PC-9 (cell line): ENCODE measurements at regions not wholly inside any gene's neighbourhood (a gene's known extent, or its start where the extent isn't known, plus 50 kb on each side); places are given as distances from the start of the nearest gene placed in this dataset.

ENCODE experiments used
- BruUV-seq: library from RNA; stranded (reverse); fragments of 400-500 nt; replicated peaks from 2 replicates; lab custom pipeline; 2021; lab: Mats Ljungman, UMichigan
- CTCF ChIA-PET: fragments of 300-600 bp; sonication (Branson Sonifier 250); formaldehyde crosslinking; loops from one replicate; lab custom pipeline; 2022; ENCODE audit warnings: antibody characterized with exemption; lab: Charles Lee
- POLR2A ChIA-PET: fragments of 300-600 bp; sonication (Branson Sonifier 250); formaldehyde crosslinking; loops from one replicate; lab custom pipeline; 2022; ENCODE audit warnings: antibody characterized with exemption; ENCODE audit not compliant: unreplicated experiment; lab: Charles Lee
- DNase-seq, 2 experiments: peaks; one replicate each; pipeline versions ENCODE4 v3.0.0 to v3.0.0-alpha.2; 2015 to 2022; ENCODE audit warnings: mixed read lengths in 1 of 2
- H2AFZ ChIP-seq: fragments of 200-600 bp; sonication (generic); 2 replicates; pipeline ENCODE4 v1.8.1; 2017; ENCODE audit warnings: antibody characterized with exemption
- H3F3A ChIP-seq: fragments of 200-600 bp; sonication (generic); 2 replicates; pipeline ENCODE4 v1.8.1; 2017; ENCODE audit warnings: antibody characterized with exemption, mild to moderate bottlenecking, low read depth; ENCODE audit not compliant: insufficient read depth
- H3K27ac ChIP-seq: fragments of 200-600 bp; sonication (generic); 2 replicates; pipeline ENCODE4 v1.6.1; 2016; ENCODE audit warnings: mixed run types
- H3K27me3 ChIP-seq: fragments of 200-600 bp; sonication (generic); 2 replicates; pipeline ENCODE4 v1.6.1; 2016; ENCODE audit warnings: low read depth, mixed run types; ENCODE audit not compliant: insufficient read depth
- H3K36me3 ChIP-seq: fragments of 200-600 bp; sonication (generic); 2 replicates; pipeline ENCODE4 v1.6.1; 2016; ENCODE audit warnings: low read depth, mixed run types
- H3K4me1 ChIP-seq: fragments of 200-600 bp; sonication (generic); replicated peaks from 2 replicates; pipeline ENCODE4 v1.6.1; 2016; ENCODE audit warnings: mixed run types; ENCODE audit not compliant: insufficient read depth
- H3K4me2 ChIP-seq: fragments of 200-600 bp; sonication (generic); 2 replicates; pipeline ENCODE4 v1.6.1; 2017; ENCODE audit warnings: mixed run types
- H3K4me3 ChIP-seq: fragments of 200-600 bp; sonication (generic); 2 replicates; pipeline ENCODE4 v1.6.1; 2016; ENCODE audit warnings: mixed run types
- H3K79me2 ChIP-seq: fragments of 200-600 bp; sonication (generic); 2 replicates; pipeline ENCODE4 v1.6.1; 2017; ENCODE audit warnings: low read depth, mixed run types
- H3K9me2 ChIP-seq: fragments of 200-600 bp; sonication (generic); 2 replicates; pipeline ENCODE4 v1.8.1; 2017; ENCODE audit warnings: mild to moderate bottlenecking; ENCODE audit not compliant: insufficient read depth
- H3K9me3 ChIP-seq: fragments of 200-600 bp; sonication (generic); 2 replicates; pipeline ENCODE4 v1.8.1; 2016; ENCODE audit warnings: low read depth; ENCODE audit not compliant: insufficient read depth
- H4K20me1 ChIP-seq: fragments of 200-600 bp; sonication (generic); 2 replicates; pipeline ENCODE4 v1.8.1; 2017; ENCODE audit not compliant: insufficient read depth
- EZH2 ChIP-seq: fragments of 200-600 bp; sonication (generic); IDR thresholded peaks from 2 replicates; pipeline ENCODE4 v1.8.0; 2017; ENCODE audit warnings: antibody characterized with exemption, low read depth
- intact Hi-C: fragments of 100-400 bp; cut with micrococcal nuclease; formaldehyde crosslinking; loops from one replicate; pipeline ENCODE4 v1.10.0; 2022; ENCODE audit not compliant: unreplicated experiment
- TF ChIP-seq, protein P1 (sequence below): fragments of 200-600 bp; sonication (generic); conservative IDR thresholded peaks from 2 replicates; pipeline ENCODE4 v1.6.1; 2017; ENCODE audit warnings: mixed run types, antibody characterized with exemption, mild to moderate bottlenecking, moderate library complexity

DNA sequence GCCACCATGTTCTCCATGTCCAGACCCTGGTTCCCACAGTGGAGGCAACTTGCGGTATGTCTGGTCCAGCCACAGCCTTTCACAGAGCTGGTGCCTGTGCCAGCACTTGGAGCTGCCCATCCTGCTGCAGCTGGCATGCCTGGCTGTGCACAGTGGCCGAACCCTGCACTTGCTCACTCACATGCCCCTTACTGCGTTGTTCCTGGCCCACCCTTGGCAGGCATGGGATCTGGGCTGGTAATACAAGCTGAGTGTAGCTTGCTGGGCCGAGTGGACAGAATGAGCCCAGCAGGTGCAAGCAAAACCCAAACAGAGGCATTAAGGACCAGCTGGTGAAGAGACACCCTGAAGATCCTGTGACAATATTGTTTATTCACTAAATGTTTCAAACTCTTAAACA is 583.9 kb upstream of the SLITRK6 start:
- H3K4me2 ChIP-seq: no peak overlapping the region
- no peaks in the 10 kb centered on the region for H3K36me3 ChIP-seq
- no peak overlapping the region for H3K27ac ChIP-seq
- no peak overlapping the region for H3K4me3 ChIP-seq
- H3K9me2 ChIP-seq: 0 out of 2 replicates have a peak, but pooled peaks cover 5% of the 10 kb centered on the region
- intact Hi-C loops: no loop called here
- no peaks in the 10 kb centered on the region for H4K20me1 ChIP-seq
- no peaks in the 10 kb centered on the region for H3K79me2 ChIP-seq
- no peak overlapping the region for H2AFZ ChIP-seq
- no peak for DNase-seq
- CTCF ChIA-PET: no interaction called here
- H3K27me3 ChIP-seq: no peaks in the 10 kb centered on the region
- H3K9me3 ChIP-seq: no peaks in the 10 kb centered on the region
- H3F3A ChIP-seq: no peaks in the 10 kb centered on the region
- BruUV-seq: no TSS peak
- POLR2A ChIA-PET: no interaction called here
- no peaks in the 10 kb centered on the region for H3K4me1 ChIP-seq
- TF ChIP-seq EZH2: no peak
- TF ChIP-seq, protein P1, sequence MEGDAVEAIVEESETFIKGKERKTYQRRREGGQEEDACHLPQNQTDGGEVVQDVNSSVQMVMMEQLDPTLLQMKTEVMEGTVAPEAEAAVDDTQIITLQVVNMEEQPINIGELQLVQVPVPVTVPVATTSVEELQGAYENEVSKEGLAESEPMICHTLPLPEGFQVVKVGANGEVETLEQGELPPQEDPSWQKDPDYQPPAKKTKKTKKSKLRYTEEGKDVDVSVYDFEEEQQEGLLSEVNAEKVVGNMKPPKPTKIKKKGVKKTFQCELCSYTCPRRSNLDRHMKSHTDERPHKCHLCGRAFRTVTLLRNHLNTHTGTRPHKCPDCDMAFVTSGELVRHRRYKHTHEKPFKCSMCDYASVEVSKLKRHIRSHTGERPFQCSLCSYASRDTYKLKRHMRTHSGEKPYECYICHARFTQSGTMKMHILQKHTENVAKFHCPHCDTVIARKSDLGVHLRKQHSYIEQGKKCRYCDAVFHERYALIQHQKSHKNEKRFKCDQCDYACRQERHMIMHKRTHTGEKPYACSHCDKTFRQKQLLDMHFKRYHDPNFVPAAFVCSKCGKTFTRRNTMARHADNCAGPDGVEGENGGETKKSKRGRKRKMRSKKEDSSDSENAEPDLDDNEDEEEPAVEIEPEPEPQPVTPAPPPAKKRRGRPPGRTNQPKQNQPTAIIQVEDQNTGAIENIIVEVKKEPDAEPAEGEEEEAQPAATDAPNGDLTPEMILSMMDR: no peak

DNA sequence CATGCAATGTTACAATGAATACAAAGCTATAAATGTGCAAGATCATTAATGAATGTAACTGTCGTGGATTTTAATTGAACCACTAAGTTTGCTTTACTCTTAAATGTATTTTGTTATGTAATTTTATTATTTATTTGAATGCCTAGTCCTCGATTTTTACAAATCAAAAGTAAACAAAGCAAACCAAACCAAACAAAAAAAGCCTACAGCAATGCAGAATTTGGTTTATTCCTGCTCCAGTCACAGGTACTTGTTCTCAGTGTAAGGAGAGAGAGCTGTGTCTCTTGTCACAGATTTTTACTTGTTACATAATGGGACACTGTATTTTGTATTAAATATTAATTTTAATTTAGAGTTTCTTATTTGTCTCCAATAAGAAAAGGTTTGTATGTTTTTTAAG is 584.3 kb upstream of the SLITRK6 start:
- no peak overlapping the region for H2AFZ ChIP-seq
- no peaks in the 10 kb centered on the region for H3K36me3 ChIP-seq
- no TSS peak for BruUV-seq
- H3K9me3 ChIP-seq: no peaks in the 10 kb centered on the region
- intact Hi-C loops: no loop called here
- no peaks in the 10 kb centered on the region for H3K4me1 ChIP-seq
- H3K79me2 ChIP-seq: no peaks in the 10 kb centered on the region
- H3K27ac ChIP-seq: no peak overlapping the region
- H3K27me3 ChIP-seq: no peaks in the 10 kb centered on the region
- H3K4me2 ChIP-seq: no peak overlapping the region
- H3K9me2 ChIP-seq: 0 out of 2 replicates have a peak, but pooled peaks cover 5% of the 10 kb centered on the region
- CTCF ChIA-PET: no interaction called here
- POLR2A ChIA-PET: no interaction called here
- DNase-seq: no peak
- no peaks in the 10 kb centered on the region for H3F3A ChIP-seq
- no peaks in the 10 kb centered on the region for H4K20me1 ChIP-seq
- TF ChIP-seq EZH2: no peak
- TF ChIP-seq, protein P1: no peak
- no peak overlapping the region for H3K4me3 ChIP-seq

DNA sequence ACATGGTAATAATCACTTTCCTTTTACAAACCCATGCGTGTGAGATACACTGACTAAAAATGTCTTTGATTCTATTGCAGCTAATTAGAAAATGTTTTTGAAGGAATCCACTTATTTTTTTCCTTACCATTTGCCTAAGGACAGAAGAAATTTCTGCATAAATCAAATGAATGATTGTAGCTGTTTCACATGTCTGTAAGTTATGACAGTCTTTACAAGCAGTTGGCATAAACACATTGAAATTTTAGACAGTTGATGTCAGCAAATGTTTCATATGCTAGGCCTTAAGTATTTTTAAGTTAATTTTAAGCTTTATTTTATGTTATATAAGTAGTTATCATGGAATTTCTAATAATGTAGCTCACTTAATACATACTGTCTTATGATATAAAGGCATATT is 598.4 kb upstream of the SLITRK6 start:
- Histone ChIP-seq H2AFZ (no peak overlapping the region), H4K20me1 (no peaks in the 10 kb centered on the region), H3K79me2 (no peaks in the 10 kb centered on the region), H3K27me3 (no peaks in the 10 kb centered on the region), H3K4me3 (no peak overlapping the region), H3K4me1 (no peaks in the 10 kb centered on the region), H3K4me2 (no peak overlapping the region), H3K9me3 (no peaks in the 10 kb centered on the region), H3K27ac (no peak overlapping the region), H3K36me3 (no peaks in the 10 kb centered on the region), H3F3A (no peaks in the 10 kb centered on the region), H3K9me2 (no peaks in the 10 kb centered on the region)
- intact Hi-C loops: no loop called here
- no peak for TF ChIP-seq EZH2
- TF ChIP-seq, protein P1: no peak
- DNase-seq: no peak
- ChIA-PET CTCF (no interaction called here), POLR2A (no interaction called here)
- BruUV-seq: no TSS peak
